Mammary epithelial cell (primary cell): ENCODE measurements at regions not wholly inside any gene's neighbourhood (a gene's known extent, or its start where the extent isn't known, plus 50 kb on each side); places are given as distances from the start of the nearest gene placed in this dataset.

Experiments used
- CTCF ChIP-seq, 2 donors: IDR thresholded peaks in 1 of 2; conservative IDR thresholded peaks in 1 of 2; 2 replicates each; pipeline ENCODE4 v1.5.1; 2011 to 2012; ENCODE audit warnings: inconsistent platforms in 2 of 2, low read length in 2 of 2, mild to moderate bottlenecking in 2 of 2, control low read depth in 1 of 2, low read depth in 1 of 2; ENCODE audit not compliant: insufficient read depth in 1 of 2; ENCODE audit errors: extremely low read depth in 1 of 2
- EZH2 ChIP-seq: IDR thresholded peaks from 2 replicates; pipeline ENCODE4 v1.6.1; 2012; ENCODE audit warnings: low read length, inconsistent platforms, borderline replicate concordance

DNA sequence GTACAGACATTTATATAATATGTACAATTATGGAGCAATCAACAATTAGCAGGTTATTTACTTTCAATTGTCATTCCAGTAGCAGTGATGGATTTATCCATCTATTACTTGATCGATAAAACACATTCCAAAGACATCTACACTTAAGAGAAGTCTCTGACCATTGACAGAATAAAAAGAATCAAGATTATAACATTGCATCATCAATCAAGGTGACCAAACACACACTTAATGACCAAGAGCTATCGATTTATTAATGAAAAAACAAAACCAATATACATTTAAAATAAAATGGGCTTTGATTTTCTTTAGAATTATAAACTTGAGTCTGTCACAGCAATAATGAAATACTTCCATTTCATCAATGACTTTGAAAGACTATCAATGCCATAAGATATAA, 170.2 kb upstream of the CDKN3 start:
- TF ChIP-seq CTCF (conservative IDR thresholded peaks at IDR 0.05 in 1 of 2, IDR thresholded peaks at IDR 0.05 in 1 of 2; ENCODE audit: extremely low read depth in 1 of 2, insufficient read depth in 1 of 2, low read depth in 1 of 2, low read length in 2 of 2) (no peak), EZH2 (no peak)
